T-helper 2 cell treated with Interferon-gamma antibody and Interleukin-4, amounts not matched to agents 100 ng/mL and 5 ng/mL, for 36 hours (primary cell): ENCODE measurements at regions not wholly inside any gene's neighbourhood (a gene's known extent, or its start where the extent isn't known, plus 50 kb on each side); places are given as distances from the start of the nearest gene placed in this dataset.

Source experiments
- intact Hi-C: fragments of 100-400 bp; cut with micrococcal nuclease; formaldehyde crosslinking; loops from one replicate; pipeline ENCODE4 v1.15.1; 2023

- intact Hi-C loops = no loop called here
Observed at GRCh38 chr21:24826822-24827221, 780.5 kb downstream of the MRPL39 start.

- intact Hi-C loops = no loop called here
Observed at GRCh38 chr21:24825348-24825747, 781.9 kb downstream of the MRPL39 start.

- intact Hi-C loops = no loop called here
Observed at GRCh38 chr21:24824209-24824608, 783.1 kb downstream of the MRPL39 start.

GRCh38 chr21:24823247-24823646 lies 784.0 kb downstream of the MRPL39 start:
- intact Hi-C loops = no loop called here

- intact Hi-C loops = no loop called here
Observed at GRCh38 chr21:24785033-24785432, 822.2 kb downstream of the MRPL39 start.

- intact Hi-C loops = no loop called here
Observed at GRCh38 chr21:24781146-24781545, 826.1 kb downstream of the MRPL39 start.

- intact Hi-C loops = no loop called here
Observed at GRCh38 chr21:24759348-24760075, 847.8 kb downstream of the MRPL39 start.

- intact Hi-C loops = no loop called here
Observed at GRCh38 chr21:24738063-24738462, 869.2 kb downstream of the MRPL39 start.

- intact Hi-C loops = no loop called here
Observed at GRCh38 chr21:24737296-24737850, 869.9 kb downstream of the MRPL39 start.

- intact Hi-C loops = no loop called here
Observed at GRCh38 chr21:24730661-24731060, 876.6 kb downstream of the MRPL39 start.

- intact Hi-C loops = no loop called here
Observed at GRCh38 chr21:24729568-24729967, 877.7 kb downstream of the MRPL39 start.

GRCh38 chr21:24727803-24728440 lies 879.4 kb downstream of the MRPL39 start:
- intact Hi-C loops = no loop called here

GRCh38 chr21:24716281-24716918 lies 890.9 kb downstream of the MRPL39 start:
- intact Hi-C loops = no loop called here

- intact Hi-C loops = no loop called here
Observed at GRCh38 chr21:24714646-24715200, 892.6 kb downstream of the MRPL39 start.

- intact Hi-C loops = no loop called here
Observed at GRCh38 chr21:24705201-24705600, 902.1 kb downstream of the MRPL39 start.

GRCh38 chr21:24693779-24694178 lies 913.5 kb downstream of the MRPL39 start:
- intact Hi-C loops = no loop called here

GRCh38 chr21:24681456-24681855 lies 925.8 kb downstream of the MRPL39 start:
- intact Hi-C loops = no loop called here

GRCh38 chr21:24671901-24672300 lies 935.4 kb downstream of the MRPL39 start:
- intact Hi-C loops = no loop called here

- intact Hi-C loops = no loop called here
Observed at GRCh38 chr21:24658926-24659325, 948.4 kb downstream of the MRPL39 start.

GRCh38 chr21:24658026-24658425 lies 949.3 kb downstream of the MRPL39 start:
- intact Hi-C loops = no loop called here

GRCh38 chr21:24649691-24650090 lies 957.6 kb downstream of the MRPL39 start:
- intact Hi-C loops = no loop called here

GRCh38 chr21:24636696-24637095 lies 970.6 kb downstream of the MRPL39 start:
- intact Hi-C loops = no loop called here
